Muscle layer of colon (tissue), 2 donors: ENCODE measurements at regions not wholly inside any gene's neighbourhood (a gene's known extent, or its start where the extent isn't known, plus 50 kb on each side); places are given as distances from the start of the nearest gene placed in this dataset.

Source experiments
- H3K27ac ChIP-seq: one replicate; pipeline ENCODE4 v1.7.0; 2013; ENCODE audit warnings: low read depth, mild to moderate bottlenecking, low read length, moderate library complexity
- H3K27me3 ChIP-seq, 2 donors: one replicate each; pipeline ENCODE4 v1.7.0; 2013; ENCODE audit warnings: low read length in 2 of 2, mild to moderate bottlenecking in 2 of 2; ENCODE audit not compliant: insufficient read depth in 2 of 2, control insufficient read depth in 1 of 2
- H3K36me3 ChIP-seq: one replicate; pipeline ENCODE4 v1.7.0; 2013; ENCODE audit warnings: mild to moderate bottlenecking, low read length; ENCODE audit not compliant: insufficient read depth
- H3K4me1 ChIP-seq: one replicate; pipeline ENCODE4 v1.7.0; 2013; ENCODE audit warnings: mild to moderate bottlenecking, low read length; ENCODE audit not compliant: insufficient read depth
- H3K4me3 ChIP-seq, 2 donors: one replicate each; pipeline ENCODE4 v1.7.0; 2013; ENCODE audit warnings: low read length in 2 of 2, low read depth in 1 of 2, mild to moderate bottlenecking in 1 of 2, moderate library complexity in 1 of 2
- H3K9ac ChIP-seq: one replicate; pipeline ENCODE4 v1.7.0; 2013; ENCODE audit warnings: low read length
- H3K9me3 ChIP-seq: one replicate; pipeline ENCODE4 v1.7.0; 2013; ENCODE audit warnings: mild to moderate bottlenecking, low read length
- donor health status: abdominal sarcoma.
- donor health status: Adenocarcinoma of cecum.

GRCh38 chr12:69052613-69053408 is 119.8 kb upstream of the CPM start:
- H3K9ac ChIP-seq, result no peak overlapping the region
- H3K27ac ChIP-seq, result no peak overlapping the region
- H3K4me3 ChIP-seq, result no peak overlapping the region
- peaks cover 5% of the 10 kb centered on the region for H3K4me1 ChIP-seq
- no peaks in the 10 kb centered on the region for H3K9me3 ChIP-seq
- no peaks in the 10 kb centered on the region for H3K27me3 ChIP-seq
- H3K36me3 ChIP-seq, result no peaks in the 10 kb centered on the region

- H3K9me3 ChIP-seq, result no peaks in the 10 kb centered on the region
- peaks cover 5% of the 10 kb centered on the region for H3K4me1 ChIP-seq
- H3K27me3 ChIP-seq, result no peaks in the 10 kb centered on the region
- H3K4me3 ChIP-seq, result no peak overlapping the region
- H3K36me3 ChIP-seq, result no peaks in the 10 kb centered on the region
- no peak overlapping the region for H3K9ac ChIP-seq
- no peak overlapping the region for H3K27ac ChIP-seq
Observed at GRCh38 chr12:69054343-69055056, 121.5 kb upstream of the CPM start.

- peaks cover 5% of the 10 kb centered on the region for H3K4me1 ChIP-seq
- H3K9ac ChIP-seq, result no peak overlapping the region
- H3K27me3 ChIP-seq, result no peaks in the 10 kb centered on the region
- no peak overlapping the region for H3K27ac ChIP-seq
- no peaks in the 10 kb centered on the region for H3K36me3 ChIP-seq
- no peak overlapping the region for H3K4me3 ChIP-seq
- no peaks in the 10 kb centered on the region for H3K9me3 ChIP-seq
Observed at GRCh38 chr12:69055280-69055679, 122.3 kb upstream of the CPM start.

- H3K9me3 ChIP-seq, result no peaks in the 10 kb centered on the region
- H3K9ac ChIP-seq, result no peak overlapping the region
- H3K27ac ChIP-seq, result no peak overlapping the region
- no peak overlapping the region for H3K4me3 ChIP-seq
- H3K27me3 ChIP-seq, result no peaks in the 10 kb centered on the region
- H3K36me3 ChIP-seq, result no peaks in the 10 kb centered on the region
- H3K4me1 ChIP-seq, result peaks cover 5% of the 10 kb centered on the region
Observed at GRCh38 chr12:69055706-69056105, 122.7 kb upstream of the CPM start.

- H3K9me3 ChIP-seq, result no peaks in the 10 kb centered on the region
- H3K4me1 ChIP-seq, result peaks cover 11% of the 10 kb centered on the region
- no peak overlapping the region for H3K4me3 ChIP-seq
- H3K27me3 ChIP-seq, result no peaks in the 10 kb centered on the region
- no peak overlapping the region for H3K9ac ChIP-seq
- no peak overlapping the region for H3K27ac ChIP-seq
- no peaks in the 10 kb centered on the region for H3K36me3 ChIP-seq
Observed at GRCh38 chr12:69056743-69057515, 124.0 kb upstream of the CPM start.

GRCh38 chr12:69057742-69058141 is 124.8 kb upstream of the CPM start:
- H3K36me3 ChIP-seq, result no peaks in the 10 kb centered on the region
- H3K4me1 ChIP-seq, result peaks cover 12% of the 10 kb centered on the region
- H3K9me3 ChIP-seq, result no peaks in the 10 kb centered on the region

GRCh38 chr12:69059465-69060457 is 126.8 kb upstream of the CPM start:
- Histone ChIP-seq H3K9ac (no peak overlapping the region), H3K27ac (no peak overlapping the region), H3K4me1 (peaks cover 12% of the 10 kb centered on the region), H3K27me3 (no peaks in the 10 kb centered on the region), H3K9me3 (no peaks in the 10 kb centered on the region), H3K36me3 (no peaks in the 10 kb centered on the region), H3K4me3 (no peak overlapping the region)

More at GRCh38 chr12:69057742-69058141, 124.8 kb upstream of the CPM start:
- no peak overlapping the region for H3K9ac ChIP-seq
- no peak overlapping the region for H3K4me3 ChIP-seq
- H3K27ac ChIP-seq, result no peak overlapping the region
- no peaks in the 10 kb centered on the region for H3K27me3 ChIP-seq

GRCh38 chr12:69061574-69061973 is 128.6 kb upstream of the CPM start:
- Histone ChIP-seq H3K27me3 (no peaks in the 10 kb centered on the region), H3K9ac (no peak overlapping the region), H3K4me3 (no peak overlapping the region), H3K9me3 (no peaks in the 10 kb centered on the region), H3K4me1 (peaks cover 8% of the 10 kb centered on the region), H3K27ac (no peak overlapping the region), H3K36me3 (no peaks in the 10 kb centered on the region)

- Histone ChIP-seq H3K4me3 (no peak overlapping the region), H3K27me3 (no peaks in the 10 kb centered on the region), H3K4me1 (peaks cover 7% of the 10 kb centered on the region), H3K36me3 (no peaks in the 10 kb centered on the region), H3K9ac (no peak overlapping the region), H3K27ac (no peak overlapping the region), H3K9me3 (no peaks in the 10 kb centered on the region)
Observed at GRCh38 chr12:69062621-69063237, 129.8 kb upstream of the CPM start.

- Histone ChIP-seq H3K9me3 (no peaks in the 10 kb centered on the region), H3K36me3 (no peaks in the 10 kb centered on the region), H3K9ac (no peak overlapping the region), H3K4me1 (peaks cover 7% of the 10 kb centered on the region), H3K4me3 (no peak overlapping the region), H3K27ac (no peak overlapping the region), H3K27me3 (no peaks in the 10 kb centered on the region)
Observed at GRCh38 chr12:69064734-69065443, 131.9 kb upstream of the CPM start.
